OCI-LY7 (cell line): ENCODE measurements at regions not wholly inside any gene's neighbourhood (a gene's known extent, or its start where the extent isn't known, plus 50 kb on each side); places are given as distances from the start of the nearest gene placed in this dataset.

Experiments used
- BruUV-seq: library from RNA; stranded (reverse); fragments of 400-500 nt; replicated peaks from 2 replicates; lab custom pipeline; 2021; lab: Mats Ljungman, UMichigan
- CTCF ChIA-PET: fragments of 300-600 bp; sonication (Branson Sonifier 250); formaldehyde crosslinking; loops from one replicate; lab custom pipeline; 2022; ENCODE audit warnings: antibody characterized with exemption; ENCODE audit not compliant: unreplicated experiment; lab: Charles Lee
- POLR2A ChIA-PET: fragments of 300-600 bp; sonication (Branson Sonifier 250); formaldehyde crosslinking; loops from one replicate; lab custom pipeline; 2022; ENCODE audit warnings: antibody characterized with exemption; lab: Charles Lee
- DNase-seq: peaks from one replicate; pipeline ENCODE4 v3.0.0-alpha.2; 2015; ENCODE audit warnings: low spot score
- H2AFZ ChIP-seq: fragments of 200-600 bp; sonication (generic), shearing (Covaris generic); 2 replicates; pipeline ENCODE4 v1.6.1; 2014; ENCODE audit warnings: mild to moderate bottlenecking, antibody characterized with exemption, low read length, moderate library complexity
- H3K27ac ChIP-seq: fragments of 200-600 bp; sonication (generic); 2 replicates; pipeline ENCODE4 v1.5.1; 2014; ENCODE audit warnings: mixed run types, low read depth, mild to moderate bottlenecking, moderate library complexity, low read length, inconsistent platforms; ENCODE audit not compliant: poor library complexity, severe bottlenecking
- H3K36me3 ChIP-seq: fragments of 200-600 bp; sonication (generic); 2 replicates; pipeline ENCODE4 v1.6.1; 2014; ENCODE audit warnings: mild to moderate bottlenecking, antibody characterized with exemption, low read length, moderate library complexity, mixed read lengths; ENCODE audit not compliant: insufficient read depth
- H3K4me1 ChIP-seq: fragments of 200-600 bp; sonication (generic); 2 replicates; pipeline ENCODE4 v1.5.1; 2014; ENCODE audit warnings: mild to moderate bottlenecking, low read length; ENCODE audit not compliant: insufficient read depth, poor library complexity, severe bottlenecking
- H3K4me2 ChIP-seq: fragments of 200-600 bp; sonication (generic); 2 replicates; pipeline ENCODE4 v1.6.1; 2014; ENCODE audit warnings: mild to moderate bottlenecking, low read length
- H3K4me3 ChIP-seq: fragments of 200-600 bp; sonication (generic); 2 replicates; pipeline ENCODE4 v1.5.1; 2014; ENCODE audit warnings: mild to moderate bottlenecking, low read depth, low read length; ENCODE audit not compliant: poor library complexity, severe bottlenecking
- H3K79me2 ChIP-seq: fragments of 200-600 bp; sonication (generic); 2 replicates; pipeline ENCODE4 v1.6.1; 2016; ENCODE audit warnings: low read depth, mild to moderate bottlenecking, low read length, moderate library complexity, mixed read lengths; ENCODE audit not compliant: insufficient read depth
- H3K9me2 ChIP-seq: fragments of 200-600 bp; sonication (generic); 2 replicates; pipeline ENCODE4 v1.6.1; 2016; ENCODE audit warnings: mild to moderate bottlenecking, low read length, mixed read lengths; ENCODE audit not compliant: insufficient read depth
- H3K9me3 ChIP-seq: fragments of 200-600 bp; sonication (generic); 2 replicates; pipeline ENCODE4 v1.6.1; 2014; ENCODE audit warnings: mild to moderate bottlenecking, mixed run types, low read length, mixed read lengths
- H4K20me1 ChIP-seq: fragments of 200-600 bp; sonication (generic); 2 replicates; pipeline ENCODE4 v1.6.1; 2014; ENCODE audit warnings: mild to moderate bottlenecking, antibody characterized with exemption, low read length, moderate library complexity, mixed read lengths; ENCODE audit not compliant: insufficient read depth
- CTCF ChIP-seq: fragments of 200-600 bp; sonication (generic); conservative IDR thresholded peaks from 2 replicates; pipeline ENCODE4 v1.5.1; 2014; ENCODE audit warnings: mild to moderate bottlenecking, antibody characterized with exemption, low read length, moderate library complexity, mixed read lengths
- EZH2phosphoT487 ChIP-seq: fragments of 200-600 bp; sonication (generic); IDR thresholded peaks from 2 replicates; pipeline ENCODE4 v1.6.1; 2018; ENCODE audit warnings: low read depth, borderline replicate concordance, mild to moderate bottlenecking, mixed run types, antibody characterized with exemption, low read length, moderate library complexity, mixed read lengths
- intact Hi-C: fragments of 100-400 bp; cut with micrococcal nuclease; formaldehyde crosslinking; loops from one replicate; pipeline ENCODE4 v1.10.0; 2022; ENCODE audit not compliant: unreplicated experiment

- TF ChIP-seq EZH2phosphoT487 (no peak), CTCF (no peak)
- no peak overlapping the region for H2AFZ ChIP-seq
- no TSS peak for BruUV-seq
- intact Hi-C loops: no loop called here
- H3K4me3 ChIP-seq: no peak overlapping the region
- DNase-seq: no peak
- no peaks in the 10 kb centered on the region for H3K9me2 ChIP-seq
- H4K20me1 ChIP-seq: no peaks in the 10 kb centered on the region
- no peaks in the 10 kb centered on the region for H3K4me1 ChIP-seq
- H3K79me2 ChIP-seq: no peaks in the 10 kb centered on the region
- POLR2A ChIA-PET: interaction anchor here (0.7 to 1.1 kb wide), 4 partner anchors 20 to 651 kb away, joined by 3 read pairs; no protein-coding TSS in a partner anchor
- H3K4me2 ChIP-seq: no peak overlapping the region
- no peak overlapping the region for H3K27ac ChIP-seq
- H3K9me3 ChIP-seq: no peaks in the 10 kb centered on the region
- no peaks in the 10 kb centered on the region for H3K36me3 ChIP-seq
- CTCF ChIA-PET: interaction anchor here (0.6 kb wide), 2 partner anchors 8 to 480 kb away, joined by 3 to 6 read pairs; no protein-coding TSS in a partner anchor
Measured at GRCh38 chr1:232389744-232390143, 240.2 kb downstream of the SIPA1L2 start.

DNA sequence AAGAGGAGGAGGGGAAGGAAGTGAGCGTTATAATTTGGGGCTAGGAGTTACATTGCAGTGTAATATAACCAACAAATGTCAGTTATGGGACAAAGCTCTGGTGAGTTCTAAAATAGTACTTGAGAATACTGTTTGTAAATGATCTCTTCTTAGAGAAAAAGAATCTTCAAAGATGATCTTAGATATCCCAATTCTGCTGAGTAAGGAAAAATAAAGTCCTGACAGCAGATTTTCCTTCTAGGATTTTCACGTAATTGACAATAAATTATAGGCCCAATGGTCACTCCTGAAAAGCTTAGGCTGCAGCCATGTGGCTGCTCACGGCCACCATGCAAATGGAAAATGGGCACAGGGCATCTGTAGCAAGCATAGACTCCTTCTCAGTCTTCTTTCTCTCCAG, 241.6 kb downstream of the SIPA1L2 start:
- CTCF ChIA-PET: no interaction called here
- POLR2A ChIA-PET: interaction anchor here (0.6 kb wide), 2 partner anchors 68 to 79 kb away, joined by 3 to 7 read pairs; no protein-coding TSS in a partner anchor
- TF ChIP-seq CTCF (no peak), EZH2phosphoT487 (no peak)
- H3K4me3 ChIP-seq: no peak overlapping the region
- no peaks in the 10 kb centered on the region for H3K9me3 ChIP-seq
- BruUV-seq: no TSS peak
- H2AFZ ChIP-seq: no peak overlapping the region
- H3K4me2 ChIP-seq: no peak overlapping the region
- intact Hi-C loops: no loop called here
- no peaks in the 10 kb centered on the region for H3K79me2 ChIP-seq
- DNase-seq: no peak
- H3K4me1 ChIP-seq: no peaks in the 10 kb centered on the region
- no peaks in the 10 kb centered on the region for H3K9me2 ChIP-seq
- H3K36me3 ChIP-seq: no peaks in the 10 kb centered on the region
- no peak overlapping the region for H3K27ac ChIP-seq
- no peaks in the 10 kb centered on the region for H4K20me1 ChIP-seq

DNA sequence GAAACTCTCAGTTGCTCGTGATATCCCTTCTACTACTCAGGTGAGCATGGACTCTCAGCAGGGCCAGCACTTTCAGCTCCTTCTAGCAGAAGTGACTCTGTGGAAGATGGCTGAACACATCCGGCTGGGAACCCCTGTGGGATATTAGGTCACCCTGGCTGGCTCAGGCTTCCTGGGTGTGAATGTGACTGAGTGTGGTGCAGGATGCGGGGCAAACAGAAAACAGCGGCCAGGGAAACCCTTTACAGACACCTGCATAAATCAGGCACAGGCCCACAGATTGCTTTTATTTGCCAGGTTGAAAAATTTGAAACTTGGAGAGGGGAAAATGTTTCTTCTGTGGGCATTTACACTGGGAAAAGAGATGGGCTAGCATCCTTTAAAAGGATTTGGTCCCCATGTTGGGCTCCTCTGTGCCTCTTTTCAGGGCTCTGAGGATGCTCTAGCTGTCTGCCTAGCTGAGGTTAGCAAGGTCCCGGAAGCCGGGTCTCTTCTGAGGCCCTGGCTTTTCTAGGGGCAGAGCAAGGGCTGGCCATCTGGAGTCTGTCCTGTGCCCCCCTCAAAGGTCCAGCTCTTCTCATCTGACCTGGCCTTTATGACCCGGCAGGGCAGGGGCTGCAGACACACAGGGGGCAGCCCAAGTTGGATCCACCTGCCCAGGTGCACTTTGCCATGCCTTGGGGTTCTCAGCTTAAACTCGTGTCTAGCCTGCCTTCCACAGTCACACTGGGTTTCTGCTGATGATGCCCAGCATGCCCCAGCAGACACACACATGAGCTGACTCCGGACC, 243.0 kb downstream of the SIPA1L2 start:
- Histone ChIP-seq H3K9me2 (no peaks in the 10 kb centered on the region), H3K4me2 (no peak overlapping the region), H3K27ac (no peak overlapping the region), H3K4me1 (no peaks in the 10 kb centered on the region), H2AFZ (no peak overlapping the region), H3K79me2 (no peaks in the 10 kb centered on the region), H3K9me3 (no peaks in the 10 kb centered on the region), H3K4me3 (no peak overlapping the region), H3K36me3 (no peaks in the 10 kb centered on the region), H4K20me1 (no peaks in the 10 kb centered on the region)
- TF ChIP-seq EZH2phosphoT487 (no peak), CTCF (no peak)
- DNase-seq: no peak
- no TSS peak for BruUV-seq
- ChIA-PET CTCF (no interaction called here), POLR2A (no interaction called here)
- intact Hi-C loops: no loop called here
